ENCODE measurements at regions not wholly inside any gene's neighbourhood (a gene's known extent, or its start where the extent isn't known, plus 50 kb on each side); places are given as distances from the start of the nearest gene placed in this dataset.

GRCh38 chr20:52800734-52801627 lies 171.2 kb upstream of the TSHZ2 start:
- ChIA-PET CTCF (no interaction called here), POLR2A (no interaction called here)
- H3K36me3 ChIP-seq (ENCODE audit: control insufficient read depth, insufficient read depth, low read length): no peaks in the 10 kb centered on the region
- H3K4me3 ChIP-seq (ENCODE audit: low read depth, low read length): no peak overlapping the region
- H3K27me3 ChIP-seq (replicated peaks; ENCODE audit: control insufficient read depth, insufficient read depth, low read length): no peaks in the 10 kb centered on the region
- H3K27me3 Mint-ChIP-seq (ENCODE audit: insufficient read depth, unreplicated experiment): peaks cover 10% of the 10 kb centered on the region
- H3K27ac Mint-ChIP-seq (ENCODE audit: unreplicated experiment): no peak overlapping the region
- TF ChIP-seq CTCF (IDR thresholded peaks at IDR 0.05; ENCODE audit: insufficient read depth in 1 of 2, low read depth in 1 of 2, low read length in 1 of 2, severe bottlenecking in 1 of 2, unreplicated experiment in 1 of 2): no peak
- H3K4me3 Mint-ChIP-seq (ENCODE audit: unreplicated experiment): no peak overlapping the region
- H3K4me1 ChIP-seq: no peaks in the 10 kb centered on the region
- H3K36me3 Mint-ChIP-seq (ENCODE audit: insufficient read depth, unreplicated experiment): no peaks in the 10 kb centered on the region
- H3K9me3 ChIP-seq: no peaks in the 10 kb centered on the region
- DNase-seq: no peak
- no peaks in the 10 kb centered on the region for H3K4me1 Mint-ChIP-seq (ENCODE audit: low read depth, unreplicated experiment)
- intact Hi-C loops (cut with micrococcal nuclease; ENCODE audit: unreplicated experiment): no loop called here
- BruUV-seq (replicated peaks): no TSS peak
- no peaks in the 10 kb centered on the region for H3K9me3 Mint-ChIP-seq (ENCODE audit: unreplicated experiment)

GRCh38 chr20:52799130-52799529 lies 173.0 kb upstream of the TSHZ2 start:
- BruUV-seq (replicated peaks): no TSS peak
- Mint-ChIP-seq H3K27ac (ENCODE audit: unreplicated experiment) (no peak overlapping the region), H3K27me3 (ENCODE audit: insufficient read depth, unreplicated experiment) (peaks cover 10% of the 10 kb centered on the region), H3K4me3 (ENCODE audit: unreplicated experiment) (no peak overlapping the region), H3K36me3 (ENCODE audit: insufficient read depth, unreplicated experiment) (no peaks in the 10 kb centered on the region), H3K9me3 (ENCODE audit: unreplicated experiment) (no peaks in the 10 kb centered on the region), H3K4me1 (ENCODE audit: low read depth, unreplicated experiment) (no peaks in the 10 kb centered on the region)
- no peak overlapping the region for H3K4me3 ChIP-seq (ENCODE audit: low read depth, low read length)
- no peaks in the 10 kb centered on the region for H3K9me3 ChIP-seq
- H3K4me1 ChIP-seq: no peaks in the 10 kb centered on the region
- no peak for TF ChIP-seq CTCF (IDR thresholded peaks at IDR 0.05; ENCODE audit: insufficient read depth in 1 of 2, low read depth in 1 of 2, low read length in 1 of 2, severe bottlenecking in 1 of 2, unreplicated experiment in 1 of 2)
- ChIA-PET CTCF (interaction anchor here (0.6 kb wide), 1 partner anchor 290 kb away, joined by 3 read pairs; no protein-coding TSS in a partner anchor), POLR2A (no interaction called here)
- intact Hi-C loops (cut with micrococcal nuclease; ENCODE audit: unreplicated experiment): no loop called here
- H3K36me3 ChIP-seq (ENCODE audit: control insufficient read depth, insufficient read depth, low read length): no peaks in the 10 kb centered on the region
- no peaks in the 10 kb centered on the region for H3K27me3 ChIP-seq (replicated peaks; ENCODE audit: control insufficient read depth, insufficient read depth, low read length)
- no peak for DNase-seq

- TF ChIP-seq CTCF (IDR thresholded peaks at IDR 0.05; ENCODE audit: insufficient read depth in 1 of 2, low read depth in 1 of 2, low read length in 1 of 2, severe bottlenecking in 1 of 2, unreplicated experiment in 1 of 2): no peak
- no peaks in the 10 kb centered on the region for H3K9me3 Mint-ChIP-seq (ENCODE audit: unreplicated experiment)
- BruUV-seq (replicated peaks): no TSS peak
- H3K27ac Mint-ChIP-seq (ENCODE audit: unreplicated experiment): no peak overlapping the region
- no peaks in the 10 kb centered on the region for H3K4me1 Mint-ChIP-seq (ENCODE audit: low read depth, unreplicated experiment)
- intact Hi-C loops (cut with micrococcal nuclease; ENCODE audit: unreplicated experiment): no loop called here
- H3K4me3 Mint-ChIP-seq (ENCODE audit: unreplicated experiment): no peak overlapping the region
- H3K4me3 ChIP-seq (ENCODE audit: low read depth, low read length): no peak overlapping the region
- H3K36me3 Mint-ChIP-seq (ENCODE audit: insufficient read depth, unreplicated experiment): no peaks in the 10 kb centered on the region
- no peaks in the 10 kb centered on the region for H3K9me3 ChIP-seq
- ChIA-PET POLR2A (no interaction called here), CTCF (no interaction called here)
- no peaks in the 10 kb centered on the region for H3K27me3 ChIP-seq (replicated peaks; ENCODE audit: control insufficient read depth, insufficient read depth, low read length)
- no peaks in the 10 kb centered on the region for H3K36me3 ChIP-seq (ENCODE audit: control insufficient read depth, insufficient read depth, low read length)
- no peaks in the 10 kb centered on the region for H3K4me1 ChIP-seq
- peaks cover 10% of the 10 kb centered on the region for H3K27me3 Mint-ChIP-seq (ENCODE audit: insufficient read depth, unreplicated experiment)
- DNase-seq: no peak
These were observed 174.0 kb upstream of the TSHZ2 start for GRCh38 chr20:52798124-52798523.
